HG03097 (cell line): ENCODE measurements at regions not wholly inside any gene's neighbourhood (a gene's known extent, or its start where the extent isn't known, plus 50 kb on each side); places are given as distances from the start of the nearest gene placed in this dataset.
"Not testable (repeated sequence)": the region's sequence is repeated elsewhere in the genome, so short reads cannot be mapped to it uniquely, and the experiment has no call there.

Experiments used
- ATAC-seq: cut with Tn5 transposase; IDR thresholded peaks from one replicate; pipeline ENCODE4 v1.9.1; 2021; ENCODE audit not compliant: unreplicated experiment, low FRiP score

DNA sequence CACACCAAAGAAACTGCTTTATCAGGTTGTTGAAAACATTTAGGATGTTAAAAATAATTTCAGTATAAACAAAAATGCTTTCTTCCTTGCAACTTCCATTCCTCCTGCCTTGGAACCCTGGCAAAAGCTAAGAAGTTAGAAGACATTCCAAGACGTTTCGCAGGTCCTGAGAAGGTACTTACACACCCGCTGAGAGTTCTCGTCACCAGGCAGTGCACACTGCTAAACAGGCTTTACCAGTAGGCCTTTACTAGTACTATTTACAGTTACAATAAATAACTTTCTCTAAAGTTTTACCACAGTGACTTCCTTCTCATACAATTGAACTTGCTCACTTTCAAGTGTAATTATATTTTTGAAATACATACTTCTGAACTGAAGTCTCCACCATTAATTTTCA, 81.4 kb upstream of the RPS6KA2 start:
- ATAC-seq, result no peak

DNA sequence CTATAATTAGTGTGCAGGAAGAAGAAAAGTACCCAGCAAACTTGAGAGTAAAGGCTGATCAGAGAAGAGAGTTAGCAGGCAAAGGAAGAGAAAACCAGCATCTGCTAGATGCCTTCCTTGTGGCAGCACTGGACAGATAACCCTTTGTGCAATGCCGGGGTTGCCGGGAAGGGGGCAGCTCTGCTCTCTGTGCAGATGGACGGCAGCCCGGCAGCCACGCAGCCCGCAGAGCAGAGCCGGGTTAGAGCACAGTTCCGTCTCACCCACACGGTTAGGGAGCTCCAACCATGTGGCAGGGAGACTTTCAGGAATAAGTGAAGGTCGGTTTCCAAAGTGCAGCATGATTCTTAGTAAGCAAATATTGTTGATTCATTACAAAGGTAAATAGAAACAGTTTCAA, 80.0 kb upstream of the RPS6KA2 start:
- peak; percentile 54 for ATAC-seq

DNA sequence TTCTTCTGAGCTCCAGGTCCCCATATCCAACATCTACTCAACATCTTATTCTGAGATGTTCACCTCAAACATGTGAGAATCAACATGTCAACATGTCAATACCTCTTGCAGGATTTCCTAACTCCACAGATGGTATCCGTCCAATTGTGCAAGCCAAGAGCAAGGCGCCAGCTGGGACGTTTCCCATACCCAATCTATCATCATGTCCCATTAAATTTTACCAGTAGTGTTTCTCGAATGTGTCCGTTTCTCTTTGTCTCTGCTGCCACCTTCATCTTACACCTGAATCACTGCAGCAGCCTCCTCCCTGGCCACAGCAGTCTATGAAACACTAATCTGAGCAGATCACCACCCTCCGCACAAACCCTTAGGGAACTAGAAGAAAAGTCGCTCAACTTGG, 78.0 kb upstream of the RPS6KA2 start:
- no peak for ATAC-seq

DNA sequence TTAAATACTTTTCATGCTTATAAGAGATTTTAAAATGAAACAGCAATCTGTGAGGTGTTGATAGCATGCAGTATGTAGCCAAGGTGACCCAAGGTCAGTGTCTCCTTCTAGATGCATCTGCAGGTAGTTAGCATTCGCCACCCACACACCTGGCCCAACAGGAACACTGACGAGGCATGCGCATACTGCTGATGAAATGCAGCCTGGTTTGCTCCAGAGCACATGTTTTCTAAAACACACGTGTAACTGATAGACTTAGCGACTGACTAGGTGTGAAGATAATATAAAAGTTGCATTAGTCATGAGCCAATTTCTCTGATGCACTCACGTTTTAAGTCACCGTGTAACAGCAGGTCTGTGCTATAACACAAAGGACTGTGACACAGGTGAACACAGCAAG, 77.1 kb upstream of the RPS6KA2 start:
- ATAC-seq, result no peak

DNA sequence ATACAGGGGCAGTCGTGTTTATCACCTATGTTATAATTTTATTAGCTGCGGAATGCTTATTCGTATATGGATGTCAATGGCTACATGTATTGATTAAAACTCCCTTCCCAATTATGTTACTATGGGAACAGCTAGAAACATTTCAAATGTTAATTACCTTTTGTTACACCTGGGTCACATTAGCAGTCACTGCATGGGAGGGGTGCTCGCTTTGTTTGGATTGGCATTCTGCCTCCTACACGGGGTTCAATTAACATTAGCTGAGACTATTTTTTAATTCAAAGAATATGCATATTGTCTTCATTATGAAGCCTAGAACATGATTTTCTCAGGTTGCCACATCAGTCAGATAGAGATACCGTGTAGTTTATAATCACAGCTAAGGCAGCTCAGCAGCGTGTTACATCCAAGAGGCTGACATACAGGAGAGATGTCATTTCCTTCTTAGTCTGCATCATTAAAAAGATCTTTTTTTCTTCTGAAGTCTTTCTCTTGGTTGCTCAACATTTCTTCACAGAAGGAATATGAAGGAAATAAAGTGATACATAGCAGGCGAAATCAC, 76.2 kb upstream of the RPS6KA2 start:
- no peak for ATAC-seq

DNA sequence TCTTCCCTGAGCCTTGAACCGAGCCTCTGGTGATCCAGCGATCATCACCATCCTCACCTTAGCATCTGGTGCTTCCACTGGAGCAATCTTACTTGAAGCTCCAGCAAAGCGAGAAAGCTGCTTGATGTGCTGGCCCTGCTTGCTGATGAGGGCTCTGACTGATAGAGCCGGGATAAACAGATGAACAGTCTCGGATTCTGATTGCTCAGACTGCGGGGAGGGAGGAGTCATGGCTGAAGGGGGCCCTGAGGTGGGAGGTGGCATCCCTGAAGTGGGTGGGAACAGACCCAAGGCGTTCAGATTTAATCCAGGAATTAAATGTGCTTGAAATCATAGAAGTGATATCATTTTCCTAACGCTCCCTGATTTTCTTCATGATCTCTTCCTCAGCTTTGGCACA, 74.4 kb upstream of the RPS6KA2 start:
- ATAC-seq, result not testable (repeated sequence)

DNA sequence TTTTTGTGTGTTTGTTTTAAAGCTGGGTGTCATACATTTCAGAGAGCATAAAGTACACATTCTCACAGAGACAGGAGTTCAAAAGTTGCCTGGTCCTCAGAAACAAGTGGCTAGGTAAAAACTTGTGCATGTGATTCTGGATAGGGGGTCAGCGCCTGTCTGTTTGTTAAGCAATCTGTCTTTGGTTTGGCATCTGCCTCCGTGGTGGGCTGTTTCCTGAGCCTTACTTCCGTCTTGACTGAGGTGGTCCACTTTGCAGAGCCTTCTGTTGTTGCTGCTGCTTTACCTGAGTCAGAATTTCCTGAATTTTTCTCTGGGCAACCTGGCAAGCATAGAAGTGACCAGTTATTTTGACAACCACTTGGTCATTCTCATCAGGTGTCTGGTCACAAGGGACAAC, 73.8 kb upstream of the RPS6KA2 start:
- ATAC-seq, result not testable (repeated sequence)

DNA sequence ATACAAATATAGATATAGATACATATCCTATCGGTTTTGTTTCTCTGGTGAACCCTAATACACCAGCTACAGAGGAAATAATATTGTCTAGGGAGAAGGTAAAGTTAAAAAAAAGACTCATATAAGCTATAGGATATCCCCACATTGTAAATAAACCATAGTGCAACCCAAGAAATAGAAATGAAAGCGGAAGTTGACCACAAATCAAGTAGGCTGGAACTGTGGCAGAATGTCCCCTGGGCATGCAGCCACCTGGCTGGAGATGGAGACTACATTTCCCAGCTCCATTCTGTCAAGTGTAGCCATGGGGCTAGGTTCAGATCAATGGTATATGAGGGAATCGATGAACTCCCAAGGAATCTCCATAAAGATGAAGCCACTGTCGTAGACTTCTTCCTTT, 70.1 kb upstream of the RPS6KA2 start:
- no peak for ATAC-seq

DNA sequence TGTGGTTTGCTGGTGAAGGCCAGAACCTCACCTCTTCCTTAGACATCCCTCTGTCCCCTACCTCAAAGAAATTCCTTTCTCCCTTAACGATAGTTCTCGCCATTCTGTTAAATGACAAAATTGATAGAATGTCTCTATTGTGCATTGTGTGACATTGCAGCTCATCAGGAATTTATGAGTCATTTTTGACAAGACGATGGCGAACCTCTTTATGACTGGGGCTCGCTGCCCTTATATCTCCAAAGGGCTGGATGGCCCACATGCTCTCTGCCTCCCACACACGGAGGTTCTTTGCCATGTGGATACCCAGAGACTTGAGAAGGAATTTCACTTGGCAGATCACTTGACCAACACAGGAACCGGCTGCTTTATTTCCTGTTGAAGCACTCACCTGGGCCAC, 66.8 kb upstream of the RPS6KA2 start:
- no peak for ATAC-seq

DNA sequence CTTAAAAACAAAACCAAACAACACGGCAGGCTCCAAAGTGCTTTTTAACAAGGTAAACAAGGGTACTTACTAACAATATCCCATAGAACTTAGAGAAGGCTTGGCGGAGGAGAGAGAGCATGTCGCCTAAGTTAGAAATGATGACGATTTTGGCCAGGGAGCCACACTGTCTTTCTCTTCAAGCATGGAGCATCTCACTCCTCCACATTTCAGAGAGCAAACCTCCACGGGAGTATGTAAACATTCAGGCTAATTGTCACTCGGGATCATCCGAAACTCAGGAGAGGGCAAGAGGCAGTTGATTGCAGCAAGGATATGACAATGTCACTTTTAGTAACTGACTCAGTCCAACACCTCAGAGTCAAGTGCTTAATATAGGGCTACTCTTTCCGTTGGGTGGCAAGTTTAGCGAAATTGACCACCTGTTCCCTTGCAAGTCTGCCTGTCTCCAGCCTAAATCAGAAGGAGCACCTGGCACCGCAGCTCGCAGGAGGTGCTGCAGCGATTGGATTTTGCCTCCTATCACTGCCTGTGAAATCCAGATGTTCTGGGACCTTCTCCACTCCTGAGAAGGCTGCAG, 65.8 kb upstream of the RPS6KA2 start:
- ATAC-seq, result no peak

DNA sequence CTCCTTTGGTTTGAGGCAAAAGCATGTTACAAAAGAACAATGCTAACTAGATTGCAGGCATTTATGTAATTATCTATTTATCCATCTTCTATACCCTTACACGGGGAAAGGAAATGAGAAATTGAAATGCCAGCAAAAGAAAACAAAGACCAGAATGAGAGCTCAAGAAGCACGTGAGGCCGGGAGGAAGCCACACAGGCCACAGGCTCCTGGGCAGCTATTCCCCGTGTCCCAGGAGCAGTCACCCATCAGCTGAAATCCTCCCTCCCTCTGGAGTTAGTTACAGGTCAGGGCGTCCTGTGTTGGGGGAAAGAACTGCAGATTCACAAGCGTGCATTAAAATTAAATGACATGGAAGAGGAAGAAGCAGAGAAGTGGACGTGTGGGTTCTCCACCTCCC, 64.7 kb upstream of the RPS6KA2 start:
- ATAC-seq, result no peak

DNA sequence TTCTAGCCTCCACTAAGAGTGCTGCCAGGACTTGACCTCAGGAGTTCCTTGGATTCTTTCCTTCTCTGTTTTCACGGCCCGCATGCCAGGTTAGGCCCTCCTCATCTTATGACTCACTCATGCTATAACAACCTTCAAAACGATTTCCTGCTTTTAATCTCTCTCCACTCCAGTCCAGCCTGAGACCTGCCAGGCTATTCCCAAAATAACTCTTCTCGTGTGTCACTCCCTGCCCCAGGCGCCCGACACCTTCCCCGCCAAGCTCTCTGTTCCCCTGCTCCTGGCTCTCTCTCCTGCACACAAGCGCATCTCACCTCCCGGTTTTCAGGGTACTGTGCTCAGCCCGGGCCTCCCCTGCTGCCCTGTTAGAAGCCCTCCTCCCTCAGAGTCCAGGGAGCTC, 64.1 kb upstream of the RPS6KA2 start:
- ATAC-seq, result no peak

DNA sequence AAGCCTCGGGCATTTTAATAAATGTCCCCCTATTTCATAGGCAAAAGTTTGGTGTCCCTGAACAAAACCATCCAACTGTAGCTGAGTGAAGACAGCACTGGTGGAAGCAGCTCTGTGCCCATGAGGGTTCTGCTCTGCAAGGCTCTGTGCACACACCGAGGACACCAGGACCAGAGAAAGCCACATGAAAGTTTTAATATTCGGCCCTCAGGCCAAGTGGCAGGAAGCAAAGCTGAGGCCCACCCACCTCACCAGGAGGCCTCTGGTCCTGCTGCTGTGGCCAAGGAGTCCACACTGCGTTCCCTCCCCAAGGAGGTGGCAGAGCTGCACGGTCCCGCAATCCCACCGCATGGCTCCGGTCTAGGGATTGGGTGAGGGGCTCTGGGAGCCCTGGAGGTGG, 62.6 kb upstream of the RPS6KA2 start:
- ATAC-seq, result no peak

DNA sequence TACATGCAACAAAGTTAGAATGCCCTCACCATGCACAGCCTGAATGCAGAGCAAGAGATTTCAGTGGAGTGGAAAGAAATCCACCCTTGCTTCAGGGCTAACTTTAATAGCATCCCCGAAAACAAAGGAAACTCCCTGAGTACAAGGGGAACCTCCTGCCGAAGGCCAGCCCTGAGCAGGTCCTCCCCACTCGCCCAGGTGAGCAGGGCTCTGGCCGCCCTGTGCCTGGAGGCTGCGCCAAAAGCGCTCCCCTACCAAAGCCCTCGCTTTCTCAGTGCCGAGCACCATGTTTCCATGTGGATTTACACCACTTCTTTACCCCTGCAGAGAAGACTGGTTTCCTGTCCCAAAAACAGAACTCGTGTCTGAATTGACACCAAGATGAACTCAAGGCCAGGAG, 61.9 kb upstream of the RPS6KA2 start:
- ATAC-seq, result no peak

DNA sequence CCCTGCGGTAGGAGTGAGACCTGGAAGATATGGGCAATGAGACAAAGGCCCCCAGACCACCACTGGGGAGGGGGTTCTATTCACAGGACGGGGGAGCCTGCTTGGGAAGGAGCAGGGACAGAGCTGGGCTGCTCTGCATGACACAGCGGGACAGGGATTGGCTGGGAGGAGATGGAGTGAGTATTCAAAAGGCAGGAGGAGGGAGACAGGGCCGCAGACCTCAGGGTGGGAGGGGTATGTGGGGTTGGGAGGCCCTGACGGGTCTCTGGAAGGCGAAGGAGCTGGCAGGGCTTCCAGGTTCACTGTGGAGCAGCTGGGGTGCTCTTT, 60.8 kb upstream of the RPS6KA2 start:
- ATAC-seq, result no peak

DNA sequence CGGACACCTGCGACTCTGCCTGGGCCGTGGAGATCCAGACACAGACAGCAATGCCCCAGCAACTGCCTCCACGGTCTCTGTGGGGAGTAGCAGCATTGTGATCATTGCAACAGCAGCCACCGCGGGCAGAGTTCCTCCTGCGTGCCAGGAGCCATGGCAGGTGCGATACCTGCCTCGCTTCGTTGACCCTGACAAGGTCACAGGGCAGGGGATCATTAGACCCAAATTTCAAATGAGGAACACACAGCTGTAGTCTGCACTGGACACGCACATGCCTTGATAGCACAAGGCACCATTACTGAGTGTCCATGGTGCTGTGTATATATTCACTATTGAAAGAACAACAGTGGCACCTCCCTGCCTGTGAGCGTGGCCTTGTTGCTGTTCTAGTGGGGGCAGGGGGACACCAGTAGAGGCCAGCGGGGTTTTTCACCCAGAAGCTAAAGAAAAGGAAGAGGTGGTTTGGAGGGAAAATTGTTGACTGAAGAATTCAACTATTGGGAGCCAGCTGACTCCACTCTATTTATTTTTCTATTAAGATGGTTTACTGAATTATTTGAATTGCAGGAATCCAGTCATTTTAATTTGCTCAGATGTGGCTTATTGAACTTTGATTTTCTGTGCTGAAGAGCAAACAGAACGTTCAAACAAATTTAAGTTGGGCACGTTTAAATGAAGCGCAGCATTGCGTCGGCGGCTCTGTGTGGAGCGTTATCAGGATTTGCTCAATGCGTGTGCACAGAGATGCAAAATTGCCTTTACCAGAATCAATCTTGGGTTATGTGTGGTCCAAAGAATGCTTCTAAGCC, 60.2 kb upstream of the RPS6KA2 start:
- ATAC-seq, result no peak

DNA sequence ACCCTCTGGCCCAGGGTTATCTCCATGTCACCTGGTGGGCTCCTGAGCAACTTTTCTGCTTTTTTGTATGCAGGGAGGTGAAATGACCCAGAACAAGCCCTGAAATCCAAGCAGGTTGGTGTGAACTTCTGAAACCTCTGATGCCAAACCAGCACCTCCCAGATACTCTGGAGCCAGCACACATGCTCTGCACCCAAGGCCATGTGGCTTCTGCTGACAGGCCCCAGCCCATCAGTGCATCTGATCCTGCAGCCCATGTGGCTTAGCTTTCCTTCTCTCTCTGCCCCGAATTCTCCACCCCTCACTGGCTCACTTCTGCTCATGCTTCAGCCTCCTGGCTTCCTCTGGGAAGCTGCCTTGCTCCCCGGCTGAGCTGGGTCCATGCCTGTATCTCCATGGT, 59.3 kb upstream of the RPS6KA2 start:
- ATAC-seq, result no peak

DNA sequence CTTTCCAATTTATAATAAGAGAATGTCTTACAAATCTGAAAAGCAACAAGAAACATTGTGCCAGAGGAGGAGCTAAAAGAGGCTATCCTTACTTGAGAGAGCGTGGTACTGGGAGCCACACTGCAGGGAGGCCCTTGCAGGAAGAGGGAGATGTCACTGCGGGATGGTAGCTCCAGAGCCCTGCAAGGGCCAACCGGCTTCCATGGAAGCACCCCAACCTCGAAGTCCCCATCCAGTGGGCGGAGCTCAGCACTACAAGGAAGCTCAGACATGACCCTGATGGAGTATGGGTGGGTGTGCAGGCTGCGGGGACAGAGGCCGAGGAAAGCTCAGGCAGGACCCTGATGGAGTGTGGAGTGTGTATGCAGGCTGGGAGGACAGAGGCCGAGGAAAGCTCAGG, 57.8 kb upstream of the RPS6KA2 start:
- no peak for ATAC-seq

DNA sequence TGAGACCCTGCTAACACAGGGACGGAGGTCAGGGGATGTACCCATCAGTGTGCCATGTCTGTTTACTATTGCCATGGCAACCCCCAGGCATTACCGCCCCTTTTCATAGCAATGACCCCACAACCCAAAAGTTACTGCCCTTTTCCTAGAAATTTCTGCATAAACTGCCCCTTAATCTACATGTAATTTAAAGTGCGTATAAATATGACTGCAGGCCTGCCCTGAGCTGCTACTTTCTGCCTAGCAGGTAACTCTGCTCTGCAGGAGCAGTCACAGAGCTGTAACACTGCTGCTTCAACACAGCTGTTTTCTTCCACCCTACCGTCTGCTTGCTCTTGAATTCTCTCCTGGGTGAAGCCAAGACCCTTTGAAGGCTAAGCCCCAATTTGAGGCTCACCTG, 57.1 kb upstream of the RPS6KA2 start:
- no peak for ATAC-seq

DNA sequence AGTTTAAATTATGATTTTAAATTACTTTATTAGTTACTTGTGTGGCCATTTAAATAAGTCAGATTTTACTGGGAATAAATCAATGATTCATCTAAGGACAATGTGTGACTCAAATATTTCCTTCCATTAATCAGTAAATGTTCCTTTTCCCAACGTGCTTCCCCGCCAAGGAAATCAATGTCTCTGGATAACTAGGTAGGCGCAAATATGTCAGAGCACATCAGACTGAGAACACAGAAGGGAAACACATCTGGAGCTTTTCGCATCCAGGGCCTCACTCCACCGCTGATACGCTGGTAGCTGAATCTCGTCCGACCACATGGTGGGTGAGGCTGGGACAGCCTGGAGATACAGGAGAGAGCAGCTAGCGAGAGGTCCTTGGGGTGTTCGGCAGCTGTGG, 56.4 kb upstream of the RPS6KA2 start:
- no peak for ATAC-seq

DNA sequence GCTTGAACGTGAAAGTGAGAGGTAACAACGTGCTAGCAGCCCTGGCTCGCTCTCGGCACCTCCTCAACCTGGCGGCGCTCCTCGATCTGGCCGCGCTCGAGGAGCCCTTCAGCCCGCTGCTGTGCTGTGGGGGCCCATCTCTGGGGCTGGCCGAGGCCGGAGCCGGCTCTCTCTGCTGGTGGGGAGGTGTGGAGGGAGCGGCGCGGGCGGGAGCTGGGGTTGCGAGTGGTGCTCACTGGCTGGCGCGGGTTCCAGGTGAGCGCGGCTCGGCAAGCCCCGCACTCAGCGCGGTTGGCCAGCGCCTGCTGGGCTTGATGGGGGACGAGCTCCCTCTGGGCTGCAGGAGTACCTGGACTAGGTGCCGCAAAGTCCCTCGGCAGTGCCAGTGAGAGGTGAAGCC, 52.5 kb upstream of the RPS6KA2 start:
- no peak for ATAC-seq

DNA sequence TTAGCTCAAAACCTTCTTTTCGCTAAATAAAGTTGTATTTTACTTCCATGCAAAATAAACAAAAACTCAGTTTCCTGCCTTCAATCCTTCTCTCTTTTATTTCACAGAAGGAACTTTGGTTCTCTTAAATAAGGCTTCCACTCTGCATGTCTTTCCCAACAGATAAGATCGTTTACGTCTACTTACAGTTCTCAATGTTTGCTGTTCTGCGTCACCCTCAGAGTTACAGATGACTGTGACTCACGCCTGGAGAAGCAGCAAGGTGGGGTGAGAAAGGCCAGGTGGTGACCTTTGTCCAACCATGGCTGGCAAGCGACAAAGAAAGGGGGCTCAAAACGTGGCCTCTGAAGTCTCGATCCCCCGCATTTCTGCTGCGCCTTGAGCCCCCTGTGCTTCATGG, 51.4 kb upstream of the RPS6KA2 start:
- ATAC-seq, result no peak
